Activated B cell treated with CpG ODN at 0.5 μM for 24 hours (primary cell): ENCODE measurements at regions not wholly inside any gene's neighbourhood (a gene's known extent, or its start where the extent isn't known, plus 50 kb on each side); places are given as distances from the start of the nearest gene placed in this dataset.

Experiments
- ATAC-seq: fragments of 200-7000 bp; cut with Tn5 transposase; one replicate; pipeline ENCODE4 v1.10.0; 2021; ENCODE audit warnings: low read depth, mild to moderate bottlenecking, moderate library complexity
- CTCF ChIA-PET: fragments of 350-600 bp; sonication (Branson Sonifier 250); formaldehyde crosslinking; loops from one replicate; lab custom pipeline; 2021; ENCODE audit warnings: antibody characterized with exemption; lab: Charles Lee
- POLR2A ChIA-PET: fragments of 350-600 bp; sonication (Branson Sonifier 250); formaldehyde crosslinking; loops from one replicate; lab custom pipeline; 2021; ENCODE audit warnings: antibody characterized with exemption; lab: Charles Lee
- DNase-seq: peaks from one replicate; pipeline ENCODE4 v3.0.0; 2022
- H3K27ac Mint-ChIP-seq: one replicate; pipeline ENCODE4 v1.8.0; 2020; ENCODE audit warnings: mixed read lengths
- H3K27me3 Mint-ChIP-seq: one replicate; pipeline ENCODE4 v1.8.0; 2021; ENCODE audit warnings: mixed read lengths
- H3K36me3 Mint-ChIP-seq: one replicate; pipeline ENCODE4 v1.8.0; 2021; ENCODE audit warnings: low read depth, mixed read lengths
- H3K4me1 Mint-ChIP-seq: one replicate; pipeline ENCODE4 v1.8.0; 2021; ENCODE audit warnings: mixed read lengths
- H3K4me3 Mint-ChIP-seq: one replicate; pipeline ENCODE4 v1.8.0; 2020; ENCODE audit warnings: mild to moderate bottlenecking, mixed read lengths
- H3K9me3 Mint-ChIP-seq: one replicate; pipeline ENCODE4 v1.8.0; 2020; ENCODE audit warnings: mixed read lengths
- intact Hi-C: fragments of 100-400 bp; cut with micrococcal nuclease; formaldehyde crosslinking; loops from one replicate; pipeline ENCODE4 v1.15.1; 2024
- TF ChIP-seq, protein P1 (sequence below): fragments of 200-600 bp; IDR thresholded peaks from one replicate; pipeline ENCODE4 v1.8.0; 2022; ENCODE audit warnings: antibody characterized with exemption, mild to moderate bottlenecking

DNA sequence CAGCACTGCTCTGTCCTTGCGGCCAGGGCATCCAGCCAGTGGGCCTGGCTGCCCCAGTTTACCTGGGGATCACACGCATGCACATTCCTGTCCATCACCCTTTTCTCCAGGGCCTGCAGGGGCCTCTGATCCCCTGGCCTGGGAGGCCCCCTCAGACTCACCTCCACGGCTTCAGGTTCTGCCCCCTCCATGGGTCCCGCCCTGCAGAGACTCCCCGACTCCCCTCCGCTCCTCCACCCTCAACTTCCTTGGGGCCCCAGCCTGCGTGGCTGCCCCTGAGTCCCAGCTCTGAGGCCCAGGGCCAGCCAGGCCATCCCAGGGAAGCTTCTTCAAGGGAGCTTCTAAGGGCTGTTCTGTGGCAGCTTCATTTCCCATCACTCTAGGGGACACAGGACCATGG lies 324.1 kb downstream of the TCERG1L start:
- Mint-ChIP-seq H3K36me3 (no peaks in the 10 kb centered on the region), H3K4me3 (no peak overlapping the region), H3K9me3 (peaks cover 9% of the 10 kb centered on the region), H3K4me1 (no peaks in the 10 kb centered on the region), H3K27ac (no peak overlapping the region), H3K27me3 (no peaks in the 10 kb centered on the region)
- intact Hi-C loops, result no loop called here
- TF ChIP-seq, protein P1, sequence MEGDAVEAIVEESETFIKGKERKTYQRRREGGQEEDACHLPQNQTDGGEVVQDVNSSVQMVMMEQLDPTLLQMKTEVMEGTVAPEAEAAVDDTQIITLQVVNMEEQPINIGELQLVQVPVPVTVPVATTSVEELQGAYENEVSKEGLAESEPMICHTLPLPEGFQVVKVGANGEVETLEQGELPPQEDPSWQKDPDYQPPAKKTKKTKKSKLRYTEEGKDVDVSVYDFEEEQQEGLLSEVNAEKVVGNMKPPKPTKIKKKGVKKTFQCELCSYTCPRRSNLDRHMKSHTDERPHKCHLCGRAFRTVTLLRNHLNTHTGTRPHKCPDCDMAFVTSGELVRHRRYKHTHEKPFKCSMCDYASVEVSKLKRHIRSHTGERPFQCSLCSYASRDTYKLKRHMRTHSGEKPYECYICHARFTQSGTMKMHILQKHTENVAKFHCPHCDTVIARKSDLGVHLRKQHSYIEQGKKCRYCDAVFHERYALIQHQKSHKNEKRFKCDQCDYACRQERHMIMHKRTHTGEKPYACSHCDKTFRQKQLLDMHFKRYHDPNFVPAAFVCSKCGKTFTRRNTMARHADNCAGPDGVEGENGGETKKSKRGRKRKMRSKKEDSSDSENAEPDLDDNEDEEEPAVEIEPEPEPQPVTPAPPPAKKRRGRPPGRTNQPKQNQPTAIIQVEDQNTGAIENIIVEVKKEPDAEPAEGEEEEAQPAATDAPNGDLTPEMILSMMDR, result no peak
- ATAC-seq, result no peak
- POLR2A ChIA-PET, result no interaction called here
- DNase-seq, result no peak
- CTCF ChIA-PET, result no interaction called here

GRCh38 chr10:130989670-130990232 lies 321.8 kb downstream of the TCERG1L start:
- H3K4me1 Mint-ChIP-seq, result no peaks in the 10 kb centered on the region
- ChIA-PET POLR2A (no interaction called here), CTCF (no interaction called here)
- DNase-seq (no peak), ATAC-seq (no peak)
- no peaks in the 10 kb centered on the region for H3K9me3 Mint-ChIP-seq
- H3K4me3 Mint-ChIP-seq, result no peak overlapping the region
- TF ChIP-seq, protein P1, result no peak
- H3K27ac Mint-ChIP-seq, result no peak overlapping the region
- no peaks in the 10 kb centered on the region for H3K36me3 Mint-ChIP-seq
- intact Hi-C loops, result no loop called here
- no peaks in the 10 kb centered on the region for H3K27me3 Mint-ChIP-seq

GRCh38 chr10:130990486-130990885 lies 321.0 kb downstream of the TCERG1L start:
- Mint-ChIP-seq H3K9me3 (no peaks in the 10 kb centered on the region), H3K4me1 (no peaks in the 10 kb centered on the region), H3K4me3 (no peak overlapping the region), H3K27me3 (no peaks in the 10 kb centered on the region), H3K27ac (no peak overlapping the region), H3K36me3 (no peaks in the 10 kb centered on the region)
- intact Hi-C loops, result no loop called here
- TF ChIP-seq, protein P1, result no peak
- POLR2A ChIA-PET, result no interaction called here
- no peak for ATAC-seq
- no peak for DNase-seq
- CTCF ChIA-PET, result no interaction called here

DNA sequence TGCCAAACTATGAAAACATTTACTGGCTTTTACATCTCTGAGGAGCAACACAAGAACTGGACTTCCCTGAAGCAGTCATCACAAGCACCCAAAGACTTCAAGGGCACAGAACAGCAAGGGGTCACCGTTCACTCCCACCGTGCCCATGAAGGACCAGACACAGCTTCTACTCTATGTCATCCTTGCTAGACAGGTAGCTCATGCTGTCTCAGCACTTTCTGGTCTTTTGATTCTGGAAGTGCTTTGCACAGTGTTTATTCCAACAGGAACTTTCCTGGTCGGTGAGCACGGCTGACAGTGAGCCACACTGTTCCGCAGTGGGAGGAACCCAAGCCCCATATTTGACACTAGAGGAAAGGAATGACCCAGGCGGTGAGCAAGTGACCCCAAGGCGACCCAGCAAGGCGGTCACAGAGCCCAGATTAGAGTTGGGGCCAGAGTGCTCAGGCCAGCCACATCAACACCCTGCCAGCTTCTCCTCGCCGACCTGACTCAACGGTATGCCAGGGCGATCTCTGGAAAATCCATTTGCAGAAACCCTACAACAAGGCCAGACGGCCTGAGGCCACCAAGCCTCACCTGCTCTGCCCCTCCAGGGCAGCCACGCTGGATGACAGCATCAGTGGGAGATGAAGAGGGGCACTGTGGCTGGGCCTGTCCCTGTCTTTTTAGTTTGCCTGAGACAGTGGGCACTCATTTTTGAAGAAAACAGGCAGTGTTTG lies 318.6 kb downstream of the TCERG1L start:
- no peak overlapping the region for H3K27ac Mint-ChIP-seq
- ChIA-PET CTCF (no interaction called here), POLR2A (no interaction called here)
- H3K36me3 Mint-ChIP-seq, result no peaks in the 10 kb centered on the region
- H3K4me3 Mint-ChIP-seq, result no peak overlapping the region
- no peak for DNase-seq
- no peaks in the 10 kb centered on the region for H3K27me3 Mint-ChIP-seq
- ATAC-seq, result no peak
- peaks cover 3% of the 10 kb centered on the region for H3K9me3 Mint-ChIP-seq
- H3K4me1 Mint-ChIP-seq, result no peaks in the 10 kb centered on the region
- intact Hi-C loops, result no loop called here
- TF ChIP-seq, protein P1, result no peak

- Mint-ChIP-seq H3K4me1 (no peaks in the 10 kb centered on the region), H3K27me3 (no peaks in the 10 kb centered on the region), H3K36me3 (no peaks in the 10 kb centered on the region), H3K27ac (no peak overlapping the region), H3K4me3 (no peak overlapping the region), H3K9me3 (peaks cover 3% of the 10 kb centered on the region)
- ChIA-PET CTCF (no interaction called here), POLR2A (no interaction called here)
- TF ChIP-seq, protein P1, result no peak
- ATAC-seq, result no peak
- intact Hi-C loops, result no loop called here
- no peak for DNase-seq
These were observed 317.9 kb downstream of the TCERG1L start for GRCh38 chr10:130993612-130994011.
